ENCODE measurements at regions not wholly inside any gene's neighbourhood (a gene's known extent, or its start where the extent isn't known, plus 50 kb on each side); places are given as distances from the start of the nearest gene placed in this dataset.
"Not testable (repeated sequence)": the region's sequence is repeated elsewhere in the genome, so short reads cannot be mapped to it uniquely, and the experiment has no call there.

- H3K36me3 Mint-ChIP-seq, result no peaks in the 10 kb centered on the region
- H3K4me3 Mint-ChIP-seq, result no peak overlapping the region
- H3K27me3 Mint-ChIP-seq (ENCODE audit: low read depth in 3 of 3), result no peaks in the 10 kb centered on the region
- H3K27ac Mint-ChIP-seq, result no peak overlapping the region
- peaks cover 5 to 31% (median 11%) of the 10 kb centered on the region in 6 donors for H3K9me3 Mint-ChIP-seq
- no peaks in the 10 kb centered on the region for H3K4me1 Mint-ChIP-seq
- DNase-seq, result no peak
Measured at GRCh38 chr6:112591329-112591728, 244.2 kb downstream of the RFPL4B start.

DNA sequence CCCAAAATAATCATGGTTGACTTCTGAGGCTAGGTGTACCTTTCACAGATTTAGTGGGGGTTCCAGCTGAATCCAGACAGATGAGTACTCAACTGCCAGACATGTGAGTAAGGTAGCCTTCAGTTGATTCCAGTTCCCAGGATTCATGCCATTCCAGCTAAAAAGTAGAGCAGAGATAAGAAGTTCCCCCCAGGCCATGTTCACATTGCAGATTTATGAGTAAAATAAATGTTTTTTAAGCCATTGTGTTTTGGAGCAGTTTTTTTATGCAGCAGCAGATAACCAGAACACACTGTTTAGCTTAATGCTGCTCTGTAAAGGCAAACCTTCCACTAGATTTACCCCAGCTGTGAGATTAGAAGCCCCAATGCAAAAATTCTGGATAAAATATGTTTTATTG lies 245.0 kb downstream of the RFPL4B start:
- H3K27me3 Mint-ChIP-seq (ENCODE audit: low read depth in 3 of 3), result no peaks in the 10 kb centered on the region
- H3K9me3 Mint-ChIP-seq, result peaks cover 2 to 37% (median 13%) of the 10 kb centered on the region in 6 donors
- no peak overlapping the region for H3K4me3 Mint-ChIP-seq
- no peak for DNase-seq
- no peaks in the 10 kb centered on the region for H3K4me1 Mint-ChIP-seq
- no peak overlapping the region for H3K27ac Mint-ChIP-seq
- no peaks in the 10 kb centered on the region for H3K36me3 Mint-ChIP-seq

DNA sequence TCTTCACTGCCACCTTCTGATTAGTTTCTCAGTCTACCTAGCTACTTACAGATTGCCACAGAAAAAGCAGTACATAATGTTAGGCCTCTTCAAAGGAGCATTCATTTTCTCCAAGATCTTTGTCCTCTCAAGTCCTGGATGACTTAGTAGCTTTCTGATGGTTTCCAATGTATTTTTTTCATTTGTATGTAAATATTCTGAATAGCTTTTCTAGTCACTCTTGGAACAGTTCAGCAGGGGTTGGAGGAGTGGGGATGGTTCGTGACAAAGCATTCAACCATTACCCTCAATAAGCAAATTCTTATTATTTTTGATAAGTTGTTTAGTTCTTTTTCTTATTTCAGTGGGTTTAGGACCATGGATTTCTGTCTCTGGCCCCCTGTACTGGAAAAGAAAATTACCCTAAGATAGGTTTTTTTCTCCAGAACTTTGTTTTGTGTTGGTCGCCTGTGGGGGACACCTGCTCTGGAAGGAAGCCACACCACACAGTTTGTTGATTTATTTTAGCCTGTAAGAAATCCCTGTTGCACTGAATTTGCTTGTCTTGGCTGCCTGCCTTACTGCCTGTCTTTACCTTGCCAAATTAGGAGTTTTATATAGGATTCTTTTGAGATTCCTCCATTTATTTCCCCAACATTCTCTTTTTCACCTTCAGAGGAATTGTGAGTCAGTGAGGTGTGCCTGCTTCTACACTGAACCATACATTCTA lies 247.9 kb downstream of the RFPL4B start:
- Mint-ChIP-seq H3K27ac (no peak overlapping the region), H3K27me3 (ENCODE audit: low read depth in 3 of 3) (no peaks in the 10 kb centered on the region), H3K4me3 (no peak overlapping the region), H3K4me1 (no peaks in the 10 kb centered on the region), H3K9me3 (peaks cover 7 to 51% (median 11%) of the 10 kb centered on the region in 6 donors), H3K36me3 (no peaks in the 10 kb centered on the region)
- DNase-seq, result no peak

DNA sequence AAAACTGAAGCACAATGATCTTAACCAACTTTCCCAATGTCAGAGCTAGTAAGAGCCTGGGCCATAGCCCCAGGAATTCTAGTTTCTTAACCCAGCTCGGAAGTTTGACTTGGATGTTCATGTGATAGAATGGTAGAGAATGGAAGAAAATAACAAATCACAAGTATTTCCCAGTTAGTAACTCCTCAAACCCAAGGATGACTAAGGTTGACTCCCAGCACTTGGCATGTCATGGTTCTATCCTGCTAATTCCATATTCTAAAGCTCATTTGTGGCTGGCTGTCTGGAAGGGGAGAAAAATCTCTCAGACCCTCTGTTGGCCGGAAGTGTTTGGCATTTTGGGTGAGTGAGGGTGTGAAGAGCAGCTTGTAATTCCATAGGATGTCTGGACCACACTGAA lies 248.7 kb downstream of the RFPL4B start:
- no peaks in the 10 kb centered on the region for H3K4me1 Mint-ChIP-seq
- peaks cover 7 to 51% (median 11%) of the 10 kb centered on the region in 6 donors for H3K9me3 Mint-ChIP-seq
- no peak overlapping the region for H3K4me3 Mint-ChIP-seq
- H3K27ac Mint-ChIP-seq, result no peak overlapping the region
- no peaks in the 10 kb centered on the region for H3K36me3 Mint-ChIP-seq
- no peaks in the 10 kb centered on the region for H3K27me3 Mint-ChIP-seq (ENCODE audit: low read depth in 3 of 3)
- no peak for DNase-seq

GRCh38 chr6:112597176-112597575 lies 250.0 kb downstream of the RFPL4B start:
- Mint-ChIP-seq H3K36me3 (no peaks in the 10 kb centered on the region), H3K4me1 (no peaks in the 10 kb centered on the region), H3K27me3 (ENCODE audit: low read depth in 3 of 3) (no peaks in the 10 kb centered on the region), H3K9me3 (peaks cover 7 to 57% (median 10%) of the 10 kb centered on the region in 6 donors), H3K4me3 (no peak overlapping the region), H3K27ac (no peak overlapping the region)
- DNase-seq, result no peak

DNA sequence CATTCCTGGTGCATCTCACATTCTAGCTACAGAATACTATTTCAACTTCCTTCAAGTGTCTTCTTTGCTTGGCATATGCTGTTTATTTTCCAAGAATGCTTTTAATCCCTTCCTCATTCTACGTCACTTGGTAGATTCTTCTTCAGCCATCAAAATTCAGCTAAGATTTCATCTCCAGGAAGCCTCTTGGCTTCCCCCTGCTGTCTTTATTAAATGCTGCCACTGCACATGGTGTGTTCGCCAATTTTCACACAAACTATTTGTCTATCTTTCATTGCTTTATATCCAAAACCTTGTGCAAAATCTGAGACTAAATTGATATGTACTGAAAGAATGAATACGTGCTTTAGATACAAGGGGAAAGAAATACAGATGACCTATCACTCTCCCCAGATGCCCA lies 253.0 kb downstream of the RFPL4B start:
- Mint-ChIP-seq H3K9me3 (peaks cover 5 to 47% (median 10%) of the 10 kb centered on the region in 6 donors), H3K36me3 (no peaks in the 10 kb centered on the region), H3K27ac (no peak overlapping the region), H3K27me3 (ENCODE audit: low read depth in 3 of 3) (no peaks in the 10 kb centered on the region), H3K4me3 (no peak overlapping the region), H3K4me1 (no peaks in the 10 kb centered on the region)
- no peak for DNase-seq

DNA sequence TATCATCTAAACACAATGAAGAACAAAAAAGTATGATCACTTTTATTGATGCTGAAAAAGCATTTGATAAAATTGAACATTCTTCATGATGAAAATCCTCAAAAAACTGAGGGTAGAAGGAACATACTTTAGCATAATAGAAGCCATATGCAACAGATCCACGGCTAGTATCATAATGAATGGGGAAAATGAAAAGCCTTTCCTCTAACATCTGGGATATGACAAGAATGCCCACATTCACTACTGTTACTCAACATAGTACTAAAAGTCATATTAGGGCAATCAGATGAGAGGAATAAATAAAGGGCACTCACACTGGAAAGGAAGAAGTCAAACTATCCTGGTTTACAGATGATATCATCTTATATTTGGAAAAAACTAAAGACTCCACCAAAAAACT lies 256.6 kb downstream of the RFPL4B start:
- peaks cover 0 to 3% (median 0%) of the 10 kb centered on the region in 3 donors for H3K36me3 Mint-ChIP-seq
- peaks cover 5 to 28% (median 10%) of the 10 kb centered on the region in 6 donors for H3K9me3 Mint-ChIP-seq
- no peaks in the 10 kb centered on the region for H3K4me1 Mint-ChIP-seq
- H3K27me3 Mint-ChIP-seq (ENCODE audit: low read depth in 3 of 3), result no peaks in the 10 kb centered on the region
- H3K27ac Mint-ChIP-seq, result no peak overlapping the region
- DNase-seq, result no peak
- no peak overlapping the region for H3K4me3 Mint-ChIP-seq

DNA sequence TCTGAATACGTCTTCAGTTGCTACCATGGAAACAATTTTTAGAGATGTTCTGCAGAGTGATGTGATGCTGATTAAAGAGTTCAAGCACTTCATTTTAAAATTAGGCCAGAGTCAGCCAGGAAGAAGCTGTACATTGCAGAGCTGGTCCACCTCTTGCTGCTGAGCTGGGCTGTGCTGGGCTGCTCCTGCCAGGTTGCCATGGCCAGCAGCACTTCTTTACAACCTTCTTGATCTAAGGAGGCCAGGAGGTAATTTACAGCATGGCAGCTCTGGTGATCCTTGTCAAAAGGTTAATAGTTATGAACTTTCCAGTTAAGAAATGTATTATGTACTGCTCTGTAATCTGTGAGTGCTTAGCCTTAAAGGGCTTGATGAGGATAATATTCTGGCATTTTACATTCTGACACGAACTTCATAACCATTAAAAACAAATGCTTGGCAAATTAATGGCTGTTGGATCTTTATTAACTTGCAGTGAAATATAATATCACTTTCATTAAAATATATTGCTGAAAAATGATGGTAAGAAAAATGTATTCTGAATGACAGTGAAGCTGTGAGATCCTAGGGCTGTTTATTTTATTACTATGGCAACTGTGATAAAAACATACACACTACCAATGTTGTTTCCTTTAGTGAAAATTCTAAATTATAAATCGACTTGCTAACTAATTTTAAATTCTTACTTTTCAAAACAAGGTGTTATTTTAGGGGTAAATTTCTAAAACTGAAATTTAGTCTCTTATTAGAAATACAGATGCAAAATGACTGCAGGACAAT lies 259.7 kb downstream of the RFPL4B start:
- no peak overlapping the region for H3K4me3 Mint-ChIP-seq
- H3K4me1 Mint-ChIP-seq, result no peaks in the 10 kb centered on the region
- no peak for DNase-seq
- peaks cover 0 to 3% (median 0%) of the 10 kb centered on the region in 3 donors for H3K36me3 Mint-ChIP-seq
- H3K9me3 Mint-ChIP-seq, result peaks cover 6 to 25% (median 10%) of the 10 kb centered on the region in 6 donors
- H3K27ac Mint-ChIP-seq, result no peak overlapping the region
- peaks cover 0 to 2% (median 0%) of the 10 kb centered on the region in 3 donors for H3K27me3 Mint-ChIP-seq (ENCODE audit: low read depth in 3 of 3)

DNA sequence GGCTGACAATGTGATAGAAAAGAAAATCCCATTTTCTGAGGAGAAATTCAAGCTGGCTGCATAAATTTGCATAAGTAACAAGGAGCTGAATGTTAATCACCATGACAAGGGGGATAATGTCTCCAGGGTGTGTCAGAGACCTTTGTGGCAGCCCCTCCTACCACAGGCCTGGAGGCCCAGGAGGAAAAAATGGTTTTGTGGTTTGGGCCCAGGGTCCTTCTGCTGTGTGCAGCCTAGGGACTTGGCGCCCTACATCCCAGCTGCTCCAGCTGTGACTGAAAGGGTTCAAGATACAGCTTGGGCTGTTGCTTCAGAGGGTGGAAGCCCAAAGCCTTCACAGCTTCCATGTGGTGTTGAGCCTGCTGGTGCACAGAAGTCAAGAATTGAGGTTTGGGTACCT lies 261.8 kb downstream of the RFPL4B start:
- not testable (repeated sequence) for H3K4me3 Mint-ChIP-seq; H3K27ac Mint-ChIP-seq; H3K27me3 Mint-ChIP-seq (ENCODE audit: low read depth in 3 of 3); H3K36me3 Mint-ChIP-seq; H3K4me1 Mint-ChIP-seq; DNase-seq
- peaks cover 6 to 20% (median 11%) of the 10 kb centered on the region in 6 donors for H3K9me3 Mint-ChIP-seq

- Mint-ChIP-seq H3K27me3 (ENCODE audit: low read depth in 3 of 3) (peaks cover 0 to 5% (median 0%) of the 10 kb centered on the region in 3 donors), H3K27ac (no peak overlapping the region), H3K9me3 (peaks cover 4 to 17% (median 9%) of the 10 kb centered on the region in 6 donors), H3K36me3 (peaks cover 0 to 2% (median 0%) of the 10 kb centered on the region in 3 donors), H3K4me1 (no peaks in the 10 kb centered on the region), H3K4me3 (no peak overlapping the region)
- DNase-seq, result no peak
Measured at GRCh38 chr6:112613410-112613809, 266.3 kb downstream of the RFPL4B start.

DNA sequence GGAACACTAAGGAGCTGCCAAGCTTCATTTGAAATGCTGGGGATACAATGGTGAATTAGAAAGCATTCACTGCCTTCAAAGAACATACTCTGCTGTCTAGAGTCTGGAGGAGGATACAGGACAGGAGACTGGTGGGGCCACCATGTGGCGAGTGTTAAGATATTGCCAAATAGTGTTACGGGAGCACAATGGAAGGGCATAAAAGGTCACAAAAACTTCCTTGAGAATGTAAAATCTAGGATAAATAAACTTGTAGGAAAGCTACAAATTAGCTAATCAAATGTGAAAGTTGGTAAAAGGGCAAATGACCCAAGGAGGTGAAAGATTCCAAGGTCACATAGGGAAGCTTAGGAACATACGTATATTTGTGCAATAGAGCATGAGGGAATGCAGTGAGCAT lies 271.7 kb downstream of the RFPL4B start:
- no peak for DNase-seq
- H3K4me1 Mint-ChIP-seq, result no peaks in the 10 kb centered on the region
- peaks cover 0 to 8% (median 2%) of the 10 kb centered on the region in 6 donors for H3K9me3 Mint-ChIP-seq
- no peaks in the 10 kb centered on the region for H3K36me3 Mint-ChIP-seq
- no peak overlapping the region for H3K27ac Mint-ChIP-seq
- no peaks in the 10 kb centered on the region for H3K27me3 Mint-ChIP-seq (ENCODE audit: low read depth in 3 of 3)
- H3K4me3 Mint-ChIP-seq, result no peak overlapping the region

DNA sequence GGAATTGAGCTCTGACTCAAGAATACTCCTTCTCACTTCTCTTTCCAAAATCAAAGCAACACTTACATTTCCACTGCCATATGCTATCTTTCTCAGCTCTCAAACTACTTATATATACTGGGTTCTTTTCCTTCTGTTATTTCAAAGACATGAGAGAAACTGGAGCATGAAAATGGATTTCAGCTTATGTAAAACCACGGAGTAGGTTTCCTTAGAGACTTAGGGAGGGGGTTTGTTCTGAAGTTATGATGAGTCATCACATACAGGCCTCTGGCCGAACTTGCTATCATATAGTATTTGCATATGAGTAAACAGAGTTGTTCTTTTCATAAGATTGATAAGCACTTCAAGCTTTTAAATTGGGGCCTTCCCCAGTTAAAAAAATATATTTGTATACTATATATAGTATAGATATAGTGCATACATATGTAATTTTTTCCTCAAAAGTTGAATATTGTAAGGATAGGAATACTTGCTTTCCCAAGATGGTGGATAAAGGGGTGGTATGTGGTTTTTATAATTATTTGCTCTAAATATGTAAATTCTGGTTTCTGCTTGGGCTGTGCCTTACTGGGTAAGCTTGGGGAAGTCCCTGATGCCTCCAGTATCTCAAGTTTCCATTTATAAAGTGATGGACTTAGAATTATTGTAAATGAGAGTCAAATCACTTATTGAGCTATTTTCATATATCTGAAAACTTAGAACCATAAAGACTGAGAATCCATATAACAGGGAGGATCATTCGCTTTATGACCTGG lies 273.9 kb downstream of the RFPL4B start:
- H3K4me3 Mint-ChIP-seq, result no peak overlapping the region
- no peak overlapping the region for H3K27ac Mint-ChIP-seq
- no peaks in the 10 kb centered on the region for H3K27me3 Mint-ChIP-seq (ENCODE audit: low read depth in 3 of 3)
- no peaks in the 10 kb centered on the region for H3K4me1 Mint-ChIP-seq
- H3K9me3 Mint-ChIP-seq, result peaks cover 0 to 8% (median 4%) of the 10 kb centered on the region in 6 donors
- no peak for DNase-seq
- no peaks in the 10 kb centered on the region for H3K36me3 Mint-ChIP-seq

DNA sequence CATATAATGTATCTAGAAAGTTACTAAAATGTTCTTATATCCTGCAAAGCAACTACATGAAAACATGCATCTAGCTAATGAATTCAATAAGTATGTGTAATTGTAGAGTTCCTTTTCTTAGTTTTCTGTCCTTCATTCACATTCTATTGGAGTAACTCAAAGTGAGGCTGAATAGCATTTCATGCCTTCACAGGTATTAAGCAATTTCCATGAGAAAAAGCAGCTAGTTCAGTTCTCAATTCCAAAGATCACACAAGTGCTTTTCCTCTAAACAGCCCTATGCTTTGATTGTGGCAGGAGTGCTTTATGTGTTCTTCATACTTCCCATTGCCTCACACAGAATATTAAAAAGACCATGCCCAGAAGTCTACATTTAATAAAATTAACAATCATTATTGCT lies 274.9 kb downstream of the RFPL4B start:
- no peak overlapping the region for H3K4me3 Mint-ChIP-seq
- no peaks in the 10 kb centered on the region for H3K4me1 Mint-ChIP-seq
- no peaks in the 10 kb centered on the region for H3K36me3 Mint-ChIP-seq
- no peak for DNase-seq
- peaks cover 0 to 7% (median 4%) of the 10 kb centered on the region in 6 donors for H3K9me3 Mint-ChIP-seq
- no peaks in the 10 kb centered on the region for H3K27me3 Mint-ChIP-seq (ENCODE audit: low read depth in 3 of 3)
- no peak overlapping the region for H3K27ac Mint-ChIP-seq

Measured in immature natural killer cell (primary cell).